ENCODE measurements at regions not wholly inside any gene's neighbourhood (a gene's known extent, or its start where the extent isn't known, plus 50 kb on each side); places are given as distances from the start of the nearest gene placed in this dataset.
"Not testable (repeated sequence)": the region's sequence is repeated elsewhere in the genome, so short reads cannot be mapped to it uniquely, and the experiment has no call there.

GRCh38 chr3:164730815-164731360 is 347.4 kb downstream of the SI start:
- DNase-seq (ENCODE audit: low spot score), result no peak
- ChIA-PET CTCF (no interaction called here), POLR2A (ENCODE audit: low non-redundant PET) (no interaction called here)
- no peak overlapping the region for H3K27ac ChIP-seq
- TF ChIP-seq CTCF (conservative IDR thresholded peaks at IDR 0.05; ENCODE audit: low read depth), result no peak

DNA sequence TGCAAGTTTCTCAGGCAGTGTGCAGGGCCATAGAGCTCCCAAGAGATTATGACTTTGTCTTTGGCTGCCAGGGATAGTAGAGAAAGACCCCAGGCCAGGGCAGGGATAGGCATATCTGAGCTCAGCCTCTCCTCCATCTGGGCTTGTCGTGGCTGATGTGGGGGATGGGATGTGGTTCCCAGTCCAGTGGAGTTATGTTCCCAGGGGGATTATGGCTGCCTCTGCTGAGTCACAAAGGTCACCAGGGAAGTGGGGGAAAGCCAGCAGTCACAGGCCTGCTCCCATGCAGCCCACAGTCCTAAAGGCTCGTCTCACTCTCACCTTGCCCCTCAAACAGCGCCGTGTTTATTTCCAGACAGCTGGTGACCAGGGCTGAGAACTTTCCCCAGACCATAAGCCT is 354.9 kb downstream of the SI start:
- TF ChIP-seq CTCF (conservative IDR thresholded peaks at IDR 0.05; ENCODE audit: low read depth), result no peak
- DNase-seq (ENCODE audit: low spot score), result no peak
- no peak overlapping the region for H3K27ac ChIP-seq
- POLR2A ChIA-PET (ENCODE audit: low non-redundant PET), result no interaction called here
- CTCF ChIA-PET, result no interaction called here

DNA sequence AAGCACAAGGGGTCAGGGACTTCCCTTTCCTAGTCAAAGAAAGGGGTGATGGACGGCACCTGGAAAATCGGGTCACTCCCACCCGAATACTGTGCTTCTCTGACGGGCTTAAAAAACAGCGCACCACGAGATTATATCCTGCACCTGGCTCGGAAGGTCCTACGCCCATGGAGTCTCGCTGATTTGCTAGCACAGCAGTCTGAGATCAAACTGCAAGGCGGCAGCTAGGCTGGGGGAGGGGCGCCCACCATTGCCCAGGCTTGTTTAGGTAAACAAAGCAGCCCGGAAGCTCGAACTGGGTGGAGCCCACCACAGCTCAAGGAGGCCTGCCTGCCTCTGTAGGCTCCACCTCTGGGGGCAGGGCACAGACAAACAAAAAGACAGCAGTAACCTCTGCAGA is 375.5 kb downstream of the SI start:
- POLR2A ChIA-PET (ENCODE audit: low non-redundant PET); H3K27ac ChIP-seq; DNase-seq (ENCODE audit: low spot score); CTCF ChIA-PET: not testable (repeated sequence)

DNA sequence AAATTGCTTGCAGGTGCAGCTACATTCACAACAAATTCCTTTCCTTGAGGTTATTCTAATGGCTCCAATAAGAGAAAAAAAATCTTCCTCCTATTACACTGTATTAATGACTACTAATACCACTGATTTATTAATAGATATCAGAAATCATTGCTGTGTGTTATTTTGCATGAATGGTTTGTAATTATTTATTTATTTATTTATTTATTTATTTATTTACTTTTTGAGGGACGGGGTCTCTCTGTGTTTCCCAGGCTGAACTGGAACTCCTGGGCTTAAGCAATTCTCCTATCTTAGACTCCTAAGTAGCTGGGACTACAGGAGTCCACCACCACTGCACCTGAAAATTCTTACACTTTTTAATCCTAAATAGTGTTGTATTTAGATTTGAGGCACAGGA is 390.4 kb downstream of the SI start:
- TF ChIP-seq CTCF (conservative IDR thresholded peaks at IDR 0.05; ENCODE audit: low read depth), result no peak
- no peak overlapping the region for H3K27ac ChIP-seq
- POLR2A ChIA-PET (ENCODE audit: low non-redundant PET), result no interaction called here
- no peak for DNase-seq (ENCODE audit: low spot score)
- CTCF ChIA-PET, result no interaction called here

DNA sequence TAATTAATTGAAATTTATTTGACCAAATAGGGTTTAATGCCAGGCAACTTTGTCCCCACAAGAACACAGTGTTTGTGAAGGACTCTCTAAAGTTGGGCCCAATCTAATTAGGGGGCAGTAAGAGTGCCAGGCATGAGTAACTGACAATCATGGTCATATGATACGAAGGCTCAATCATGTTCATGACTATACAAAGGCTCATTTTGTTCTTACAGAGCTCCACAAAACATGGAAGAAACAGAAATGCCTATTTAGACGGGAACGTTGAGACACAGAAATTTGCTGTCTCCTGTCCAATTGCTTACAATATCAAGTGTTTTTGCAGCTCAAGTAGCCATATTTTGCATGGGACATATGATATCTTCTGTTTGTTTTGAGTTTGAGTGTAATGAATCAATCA is 391.1 kb downstream of the SI start:
- no peak overlapping the region for H3K27ac ChIP-seq
- DNase-seq (ENCODE audit: low spot score), result no peak
- ChIA-PET CTCF (no interaction called here), POLR2A (ENCODE audit: low non-redundant PET) (no interaction called here)
- no peak for TF ChIP-seq CTCF (conservative IDR thresholded peaks at IDR 0.05; ENCODE audit: low read depth)

GRCh38 chr3:164683489-164683888 is 394.8 kb downstream of the SI start:
- TF ChIP-seq CTCF (conservative IDR thresholded peaks at IDR 0.05; ENCODE audit: low read depth), result no peak
- CTCF ChIA-PET, result no interaction called here
- no peak overlapping the region for H3K27ac ChIP-seq
- POLR2A ChIA-PET (ENCODE audit: low non-redundant PET), result no interaction called here
- no peak for DNase-seq (ENCODE audit: low spot score)

GRCh38 chr3:164679245-164679644 is 399.1 kb downstream of the SI start:
- no peak overlapping the region for H3K27ac ChIP-seq
- DNase-seq (ENCODE audit: low spot score), result no peak
- TF ChIP-seq CTCF (conservative IDR thresholded peaks at IDR 0.05; ENCODE audit: low read depth), result no peak
- POLR2A ChIA-PET (ENCODE audit: low non-redundant PET), result no interaction called here
- CTCF ChIA-PET, result no interaction called here
